K562 (cell line): ENCODE measurements at regions not wholly inside any gene's neighbourhood (a gene's known extent, or its start where the extent isn't known, plus 50 kb on each side); places are given as distances from the start of the nearest gene placed in this dataset.

Experiments used
- ATAC-seq: fragments of 200-7000 bp; cut with Tn5 transposase; 3 replicates; pipeline ENCODE4 v1.9.1; 2020; ENCODE audit warnings: moderate library complexity
- BruUV-seq: library from RNA; stranded (reverse); fragments of 400-500 nt; replicated peaks from 2 replicates; lab custom pipeline; 2021; lab: Mats Ljungman, UMichigan
- CTCF ChIA-PET: fragments of 300-600 bp; formaldehyde crosslinking; extraction: SDS; loops from one replicate; lab custom pipeline; 2021; ENCODE audit warnings: low intra/inter-chr PET ratio; lab: Yijun Ruan, JAX
- POLR2A ChIA-PET: fragments of 300-600, 350-650 bp; sonication (Branson Sonifier 250); formaldehyde crosslinking; extraction: SDS; loops from one replicate; lab custom pipeline; 2021; ENCODE audit warnings: antibody characterized with exemption, inconsistent platforms; lab: Yijun Ruan, JAX
- DNase-seq, 4 experiments: peaks; one replicate each; pipeline versions ENCODE4 v3.0.0 to v3.0.0-alpha.2; 2011 to 2018; ENCODE audit warnings: low spot score in 3 of 4, mixed read lengths in 3 of 4; ENCODE audit errors: extremely low read depth in 1 of 4
- FAIRE-seq: peaks from 2 replicates; lab custom pipeline; 2011; peaks lifted over from hg19 to GRCh38; lab: Jason Lieb, UNC
- H2AFZ ChIP-seq: 2 replicates; pipeline ENCODE4 v1.6.0; 2011; ENCODE audit warnings: low read depth, low read length, control low read depth, inconsistent platforms
- H3K27ac ChIP-seq: fragments of 200-600 bp; 3 replicates; pipeline ENCODE4 v1.8.0; 2011; ENCODE audit warnings: low read depth, mild to moderate bottlenecking, control low read depth, inconsistent platforms, low read length, moderate library complexity, mixed read lengths; ENCODE audit errors: extremely low read depth
- H3K27me3 ChIP-seq, 2 experiments: fragments of 300-600 bp in 1 of 2; 2 replicates in 1 of 2; 3 replicates in 1 of 2; pipeline versions ENCODE4 v1.6.0 to v1.8.0; 2011; ENCODE audit warnings: inconsistent platforms in 2 of 2, low read length in 2 of 2, mild to moderate bottlenecking in 1 of 2, mixed read lengths in 1 of 2, moderate library complexity in 1 of 2; ENCODE audit not compliant: control insufficient read depth in 2 of 2, insufficient read depth in 2 of 2
- H3K36me3 ChIP-seq: fragments of 300-600 bp; 3 replicates; pipeline ENCODE4 v1.8.0; 2011; ENCODE audit warnings: mild to moderate bottlenecking, low read length, inconsistent platforms; ENCODE audit not compliant: control insufficient read depth, insufficient read depth
- H3K4me1 ChIP-seq, 2 experiments: fragments of 200-600 bp in 1 of 2; replicated peaks in 1 of 2; 2 replicates in 1 of 2; 3 replicates in 1 of 2; pipeline versions ENCODE4 v1.5.1 to v1.8.0; 2011; ENCODE audit warnings: inconsistent platforms in 2 of 2, low read length in 2 of 2, mild to moderate bottlenecking in 1 of 2, mixed read lengths in 1 of 2, moderate library complexity in 1 of 2; ENCODE audit not compliant: control insufficient read depth in 2 of 2, insufficient read depth in 2 of 2
- H3K4me2 ChIP-seq: 2 replicates; pipeline ENCODE4 v1.6.1; 2011; ENCODE audit warnings: low read length, control low read depth, inconsistent platforms, mixed read lengths; ENCODE audit not compliant: insufficient read depth
- H3K4me3 ChIP-seq: fragments of 200-600 bp; sonication (generic), shearing (Covaris generic); 2 replicates; pipeline ENCODE4 v1.5.1; 2016; ENCODE audit warnings: control low read depth, inconsistent platforms
- H3K79me2 ChIP-seq: fragments of 200-600 bp; 3 replicates; pipeline ENCODE4 v1.8.0; 2011; ENCODE audit warnings: low read length, inconsistent platforms; ENCODE audit not compliant: control insufficient read depth, insufficient read depth
- H3K9ac ChIP-seq, 2 experiments: 2 replicates each; pipeline versions ENCODE4 v1.6.0 to v1.6.1; 2011; ENCODE audit warnings: low read depth in 2 of 2, low read length in 2 of 2, control low read depth in 1 of 2, inconsistent platforms in 1 of 2, mild to moderate bottlenecking in 1 of 2, mixed read lengths in 1 of 2; ENCODE audit not compliant: insufficient read depth in 1 of 2
- H3K9me1 ChIP-seq: one replicate; pipeline ENCODE4 v1.6.0; 2011; ENCODE audit warnings: inconsistent platforms, mild to moderate bottlenecking, low read length, moderate library complexity; ENCODE audit not compliant: control insufficient read depth, insufficient read depth
- H3K9me3 ChIP-seq: replicated peaks from 2 replicates; pipeline ENCODE4 v1.5.1; 2011; ENCODE audit warnings: low read depth, low read length, inconsistent platforms; ENCODE audit not compliant: control insufficient read depth, insufficient read depth
- H4K20me1 ChIP-seq: replicated peaks from 2 replicates; pipeline ENCODE4 v1.6.1; 2011; ENCODE audit warnings: low read length, inconsistent platforms, mixed read lengths; ENCODE audit not compliant: control insufficient read depth, insufficient read depth
- CHD2 ChIP-seq: IDR thresholded peaks from 2 replicates; pipeline ENCODE4 v1.6.1; 2011; ENCODE audit warnings: low read depth, low read length
- CREBBP ChIP-seq: IDR thresholded peaks from one replicate; pipeline ENCODE4 v1.6.1; 2012; ENCODE audit warnings: low read depth, mild to moderate bottlenecking, control low read depth, inconsistent platforms, low read length
- ETS2 ChIP-seq: IDR thresholded peaks from 2 replicates; pipeline ENCODE4 v1.6.1; 2016; ENCODE audit warnings: borderline replicate concordance, missing genetic modification characterization, mild to moderate bottlenecking, moderate library complexity, missing compliant biosample characterization; ENCODE audit not compliant: poor library complexity, severe bottlenecking
- ETV5 ChIP-seq: sonication (generic); formaldehyde crosslinking; IDR thresholded peaks from 2 replicates; pipeline ENCODE4 v1.4.0; 2020; ENCODE audit warnings: low read depth, mild to moderate bottlenecking, missing genetic modification reagents
- KAT7 ChIP-seq: sonication (generic); formaldehyde crosslinking; IDR thresholded peaks from 2 replicates; pipeline ENCODE4 v1.8.0; 2022; ENCODE audit warnings: missing genetic modification reagents, mild to moderate bottlenecking, borderline replicate concordance
- MTA2 ChIP-seq: fragments of 450-650 bp; IDR thresholded peaks from 2 replicates; pipeline ENCODE4 v1.6.1; 2016; ENCODE audit warnings: low read depth
- MYC ChIP-seq, 2 experiments: fragments of 250-450 bp in 1 of 2; sonication (Bioruptor Pico) in 1 of 2; IDR thresholded peaks; 2 replicates each; pipeline versions ENCODE4 v1.5.1 to v1.6.1; 2012 to 2021; ENCODE audit warnings: low read depth in 2 of 2, borderline replicate concordance in 1 of 2, improper control_type of control experiment in 1 of 2, low read length in 1 of 2, mild to moderate bottlenecking in 1 of 2, moderate library complexity in 1 of 2
- POLR2B ChIP-seq: fragments of 450-650 bp; IDR thresholded peaks from 2 replicates; pipeline ENCODE4 v1.6.1; 2018; ENCODE audit warnings: low read depth; ENCODE audit not compliant: partially characterized antibody
- RBM39 ChIP-seq: fragments of 200-400 bp; formaldehyde crosslinking; optimal IDR thresholded peaks from 2 replicates; pipeline ENCODE3; 2018; ENCODE audit warnings: low read depth, low read length
- RFX1 ChIP-seq: fragments of 450-650 bp; IDR thresholded peaks from 2 replicates; pipeline ENCODE4 v1.6.1; 2016; ENCODE audit warnings: mild to moderate bottlenecking, moderate library complexity
- SRSF3 ChIP-seq: fragments of 200-400 bp; formaldehyde crosslinking; IDR thresholded peaks from 2 replicates; pipeline ENCODE4 v1.6.1; 2016; ENCODE audit warnings: mild to moderate bottlenecking, low read length, moderate library complexity; ENCODE audit not compliant: insufficient read depth
- SRSF9 ChIP-seq: fragments of 200-400 bp; formaldehyde crosslinking; IDR thresholded peaks from 2 replicates; pipeline ENCODE4 v1.6.1; 2017; ENCODE audit warnings: low read depth, low read length, borderline replicate concordance
- TAF7 ChIP-seq: fragments of 450-650 bp; IDR thresholded peaks from 2 replicates; pipeline ENCODE4 v1.6.1; 2016; ENCODE audit warnings: missing genetic modification characterization, missing compliant biosample characterization
- TEAD2 ChIP-seq: fragments of 450-650 bp; IDR thresholded peaks from 2 replicates; pipeline ENCODE4 v1.6.1; 2016; ENCODE audit warnings: missing genetic modification characterization, control low read depth, missing compliant biosample characterization
- ZBED1 ChIP-seq: IDR thresholded peaks from 2 replicates; pipeline ENCODE4 v1.6.1; 2014
- ZBTB11 ChIP-seq, 3 experiments: fragments of 200-800 bp in 1 of 3; fragments of 250-450 bp in 1 of 3; fragments of 450-650 bp in 1 of 3; sonication (Bioruptor Pico) in 1 of 3; sonication (Bioruptor generic) in 1 of 3; formaldehyde crosslinking in 1 of 3; IDR thresholded peaks; 2 replicates each; pipeline versions ENCODE4 v1.6.1 to v1.8.0; 2016 to 2022; ENCODE audit warnings: mild to moderate bottlenecking in 2 of 3, missing genetic modification characterization in 2 of 3, missing compliant biosample characterization in 1 of 3, moderate library complexity in 1 of 3
- ZNF277 ChIP-seq: fragments of 250-450 bp; sonication (Bioruptor Pico); IDR thresholded peaks from 2 replicates; pipeline ENCODE4 v1.8.0; 2022; ENCODE audit warnings: inconsistent platforms, mild to moderate bottlenecking, moderate library complexity, borderline replicate concordance
- WGBS: fragments of 100-300 bp; shearing (Covaris generic); methylation state at CpG from one replicate; pipeline ENCODE4 v1.1.6; 2016; ENCODE audit warnings: low coverage, mixed read lengths; ENCODE audit not compliant: insufficient coverage; ENCODE audit errors: missing lambda C conversion rate; 5-methylcytosine and 5-hydroxymethylcytosine counted together
- in situ Hi-C: fragments of 300-500 bp; cut with MboI; formaldehyde crosslinking; loops from 4 replicates; pipeline ENCODE4 v1.15.0; 2018; ENCODE audit warnings: inconsistent platforms, mixed read lengths
- intact Hi-C: fragments of 100-400 bp; cut with micrococcal nuclease; formaldehyde crosslinking; loops from 2 replicates; pipeline ENCODE4 v1.14.2; 2022

GRCh38 chrX:10744007-10744406 lies 123.6 kb upstream of the MID1 start (continued):
- TF ChIP-seq CHD2 (no peak), KAT7 (no peak), ZBED1 (no peak), RFX1 (no peak)

GRCh38 chrX:10747975-10748374 lies 127.6 kb upstream of the MID1 start:
- 0% methylated on average over 1 of the region's 1 CpG for WGBS
- no TSS peak for BruUV-seq
- Histone ChIP-seq H3K9me1 (no peaks in the 10 kb centered on the region), H3K4me2 (no peak overlapping the region), H3K36me3 (no peaks in the 10 kb centered on the region), H3K9ac (no peak overlapping the region), H3K79me2 (no peaks in the 10 kb centered on the region), H3K9me3 (no peaks in the 10 kb centered on the region), H3K4me3 (no peak overlapping the region), H4K20me1 (no peaks in the 10 kb centered on the region), H3K27me3 (no peaks in the 10 kb centered on the region; a peak in 1 of 5 replicates), H3K27ac (no peak overlapping the region), H2AFZ (no peak overlapping the region), H3K4me1 (no peaks in the 10 kb centered on the region)
- DNase-seq (no peak), FAIRE-seq (no peak), ATAC-seq (no peak)
- intact Hi-C loops: no loop called here
- ChIA-PET POLR2A (interaction anchor here (1.0 kb wide), 1 partner anchor 13 kb away, joined by 3 read pairs; no protein-coding TSS in a partner anchor), CTCF (no interaction called here)
- in situ Hi-C loops: no loop called here
- TF ChIP-seq SRSF3 (no peak), SRSF9 (no peak), ETS2 (no peak), POLR2B (no peak), MYC (IDR thresholded peaks at IDR 0.05; ENCODE audit: low read depth, low read length) (no peak), MYC (CRISPR knock-in tag; IDR thresholded peaks at IDR 0.05; ENCODE audit: borderline replicate concordance, low read depth) (no peak), RBM39 (no peak), ZNF277 (no peak), ETV5 (CRISPR knock-in tag) (no peak), TEAD2 (tag) (no peak), TAF7 (tag) (no peak), CREBBP (no peak), MTA2 (no peak), ZBTB11 (CRISPR knock-in tag; IDR thresholded peaks at IDR 0.05) (no peak)
